Thyroid gland (tissue), 4 donors: ENCODE measurements at regions not wholly inside any gene's neighbourhood (a gene's known extent, or its start where the extent isn't known, plus 50 kb on each side); places are given as distances from the start of the nearest gene placed in this dataset.

Experiments used
- DNase-seq, 2 donors: peaks; one replicate each; pipeline ENCODE4 v3.0.0-alpha.2; 2019
- H3K27ac ChIP-seq, 3 donors: fragments of 200-600 bp; sonication (generic); 1 replicate in 2 of 3; 2 replicates in 1 of 3; pipeline ENCODE4 v1.5.1; 2016 to 2019; ENCODE audit warnings: mild to moderate bottlenecking in 1 of 3, moderate library complexity in 1 of 3
- H3K27me3 ChIP-seq: fragments of 200-600 bp; sonication (generic); one replicate; pipeline ENCODE4 v1.5.1; 2019
- H3K36me3 ChIP-seq, 2 donors: fragments of 200-600 bp; sonication (generic); one replicate each; pipeline ENCODE4 v1.5.1; 2016 to 2019
- H3K4me1 ChIP-seq, 2 donors: fragments of 200-600 bp; sonication (generic); one replicate each; pipeline ENCODE4 v1.5.1; 2017 to 2019
- H3K4me3 ChIP-seq, 3 donors: fragments of 200-600 bp; sonication (generic); replicated peaks in 1 of 3; 1 replicate in 2 of 3; 2 replicates in 1 of 3; pipeline ENCODE4 v1.5.1; 2016; ENCODE audit warnings: mild to moderate bottlenecking in 1 of 3
- H3K9me3 ChIP-seq: fragments of 200-600 bp; sonication (generic); one replicate; pipeline ENCODE4 v1.5.1; 2017
- CTCF ChIP-seq, 6 experiments: fragments of 200-600 bp in 3 of 6; fragments of 450-650 bp in 3 of 6; sonication (generic) in 3 of 6; IDR thresholded peaks; one replicate each; pipeline ENCODE4 v1.5.1; 2016 to 2019; ENCODE audit warnings: antibody characterized with exemption in 6 of 6, mild to moderate bottlenecking in 2 of 6, inconsistent platforms in 1 of 6, moderate library complexity in 1 of 6
- POLR2A ChIP-seq, 2 donors: fragments of 450-650 bp; IDR thresholded peaks; one replicate each; pipeline ENCODE4 v1.6.1; 2017; ENCODE audit warnings: antibody characterized with exemption in 2 of 2, mild to moderate bottlenecking in 2 of 2, moderate library complexity in 1 of 2
- WGBS, 2 donors: methylation state at CpG; one replicate each; pipeline ENCODE4 v1.1.5; 2017; 5-methylcytosine and 5-hydroxymethylcytosine counted together
- intact Hi-C: fragments of 100-400 bp; cut with DNase I; formaldehyde crosslinking; loops from one replicate; pipeline ENCODE4 v1.15.1; 2023

GRCh38 chr11:91243051-91243450 is 981.6 kb upstream of the FAT3 start:
- Histone ChIP-seq H3K27ac (no peak overlapping the region), H3K4me1 (no peaks in the 10 kb centered on the region), H3K4me3 (no peak overlapping the region), H3K27me3 (no peaks in the 10 kb centered on the region), H3K9me3 (no peaks in the 10 kb centered on the region), H3K36me3 (no peaks in the 10 kb centered on the region)
- DNase-seq, result no peak
- intact Hi-C loops, result no loop called here
- TF ChIP-seq POLR2A (IDR thresholded peaks at IDR 0.05) (no peak), CTCF (IDR thresholded peaks at IDR 0.05) (no peak)
- WGBS, 2 donors, result 62 to 65% methylated on average over 3 of the region's 3 CpGs

- 85 to 91% methylated on average over 3 of the region's 3 CpGs for WGBS, 2 donors
- H3K27me3 ChIP-seq, result no peaks in the 10 kb centered on the region
- no peak for DNase-seq
- H3K36me3 ChIP-seq, result no peaks in the 10 kb centered on the region
- H3K9me3 ChIP-seq, result no peaks in the 10 kb centered on the region
- H3K27ac ChIP-seq, result no peak overlapping the region
- TF ChIP-seq CTCF (IDR thresholded peaks at IDR 0.05) (no peak), POLR2A (IDR thresholded peaks at IDR 0.05) (no peak)
- H3K4me1 ChIP-seq, result no peaks in the 10 kb centered on the region
- no peak overlapping the region for H3K4me3 ChIP-seq
- intact Hi-C loops, result no loop called here
Measured at GRCh38 chr11:91241226-91241625, 983.4 kb upstream of the FAT3 start.

- 57 to 69% methylated on average over 2 of the region's 2 CpGs for WGBS, 2 donors
- H3K36me3 ChIP-seq, result no peaks in the 10 kb centered on the region
- H3K4me1 ChIP-seq, result no peaks in the 10 kb centered on the region
- H3K27me3 ChIP-seq, result no peaks in the 10 kb centered on the region
- H3K4me3 ChIP-seq, result no peak overlapping the region
- H3K27ac ChIP-seq, result no peak overlapping the region
- intact Hi-C loops, result no loop called here
- TF ChIP-seq CTCF (IDR thresholded peaks at IDR 0.05) (no peak), POLR2A (IDR thresholded peaks at IDR 0.05) (no peak)
- no peaks in the 10 kb centered on the region for H3K9me3 ChIP-seq
- no peak for DNase-seq
Measured at GRCh38 chr11:91239359-91239758, 985.3 kb upstream of the FAT3 start.

- Histone ChIP-seq H3K9me3 (no peaks in the 10 kb centered on the region), H3K27ac (no peak overlapping the region), H3K36me3 (no peaks in the 10 kb centered on the region), H3K4me3 (no peak overlapping the region), H3K4me1 (no peaks in the 10 kb centered on the region), H3K27me3 (no peaks in the 10 kb centered on the region)
- intact Hi-C loops, result no loop called here
- WGBS, 2 donors, result 35 to 38% methylated on average over 4 of the region's 4 CpGs
- DNase-seq, result no peak
- TF ChIP-seq POLR2A (IDR thresholded peaks at IDR 0.05) (no peak), CTCF (IDR thresholded peaks at IDR 0.05) (no peak)
Measured at GRCh38 chr11:91231226-91231625, 993.4 kb upstream of the FAT3 start.

- no peak overlapping the region for H3K27ac ChIP-seq
- DNase-seq, result no peak
- intact Hi-C loops, result no loop called here
- no peaks in the 10 kb centered on the region for H3K27me3 ChIP-seq
- no peaks in the 10 kb centered on the region for H3K36me3 ChIP-seq
- no peaks in the 10 kb centered on the region for H3K4me1 ChIP-seq
- TF ChIP-seq CTCF (IDR thresholded peaks at IDR 0.05), result no peak
- TF ChIP-seq POLR2A (IDR thresholded peaks at IDR 0.05), result no peak
- no peak overlapping the region for H3K4me3 ChIP-seq
- no peaks in the 10 kb centered on the region for H3K9me3 ChIP-seq
Measured at GRCh38 chr11:91230647-91231046, 994.0 kb upstream of the FAT3 start.
